GM19023 (cell line): ENCODE measurements at regions not wholly inside any gene's neighbourhood (a gene's known extent, or its start where the extent isn't known, plus 50 kb on each side); places are given as distances from the start of the nearest gene placed in this dataset.
"Not testable (repeated sequence)": the region's sequence is repeated elsewhere in the genome, so short reads cannot be mapped to it uniquely, and the experiment has no call there.

Experiments used
- ATAC-seq: cut with Tn5 transposase; IDR thresholded peaks from one replicate; pipeline ENCODE4 v1.9.1; 2021; ENCODE audit warnings: mild to moderate bottlenecking, moderate library complexity; ENCODE audit not compliant: unreplicated experiment

DNA sequence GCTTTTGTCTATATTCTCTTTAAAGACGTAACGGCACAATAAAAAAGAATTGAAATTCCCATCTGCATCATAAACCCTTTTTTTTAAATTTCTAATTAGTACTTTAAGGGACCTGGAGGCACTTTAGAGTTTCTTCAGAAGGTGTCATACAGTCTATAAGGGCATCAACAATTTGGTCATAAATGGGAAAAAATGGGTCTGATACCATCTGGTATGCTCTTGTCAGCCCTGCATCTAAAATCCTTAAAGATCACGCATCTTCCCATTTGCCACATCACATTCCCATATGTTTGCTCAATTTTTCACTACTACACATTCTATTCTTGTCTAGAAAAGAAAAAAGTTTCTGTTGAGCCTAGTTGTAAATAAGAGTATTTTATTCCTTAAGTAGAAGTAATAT is 53.8 kb downstream of the COX7C start:
- no peak for ATAC-seq

DNA sequence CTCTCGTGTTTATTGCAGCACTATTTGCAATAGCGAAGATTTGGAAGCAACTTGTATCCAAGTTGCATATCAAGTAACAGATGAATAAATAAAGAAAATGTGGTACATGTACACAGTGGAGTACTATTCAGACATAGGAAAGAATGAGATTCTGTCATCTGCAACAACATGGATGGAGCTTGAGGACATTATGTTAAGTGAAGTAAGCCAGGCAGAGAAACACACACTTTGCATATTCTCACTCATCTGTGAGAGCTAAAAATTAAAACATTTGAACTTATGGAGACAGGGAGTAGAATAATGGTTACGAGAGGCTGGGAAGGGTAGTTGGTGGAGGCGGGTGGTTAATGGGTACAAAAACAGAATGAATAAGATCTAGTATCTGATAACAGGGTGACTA is 56.3 kb downstream of the COX7C start:
- no peak for ATAC-seq

DNA sequence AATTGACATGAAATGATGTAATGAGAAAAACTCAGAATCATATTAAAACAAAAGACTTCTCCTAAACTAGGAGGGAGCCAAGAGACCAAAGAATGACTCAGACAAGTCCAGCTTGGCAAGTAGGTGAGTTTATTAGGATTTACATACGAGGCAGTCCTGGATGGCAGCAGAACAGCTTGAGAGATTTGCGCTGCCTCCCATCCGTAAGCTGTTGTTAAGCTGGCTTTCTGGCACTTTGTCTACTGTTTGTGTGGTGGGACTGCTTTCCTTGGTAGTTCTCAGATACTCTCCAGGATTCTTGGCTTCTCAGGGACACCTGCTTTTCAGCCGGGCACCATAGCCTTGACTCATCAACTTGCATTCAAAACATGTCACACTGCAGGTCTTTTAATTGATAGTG is 57.6 kb downstream of the COX7C start:
- ATAC-seq, result no peak

DNA sequence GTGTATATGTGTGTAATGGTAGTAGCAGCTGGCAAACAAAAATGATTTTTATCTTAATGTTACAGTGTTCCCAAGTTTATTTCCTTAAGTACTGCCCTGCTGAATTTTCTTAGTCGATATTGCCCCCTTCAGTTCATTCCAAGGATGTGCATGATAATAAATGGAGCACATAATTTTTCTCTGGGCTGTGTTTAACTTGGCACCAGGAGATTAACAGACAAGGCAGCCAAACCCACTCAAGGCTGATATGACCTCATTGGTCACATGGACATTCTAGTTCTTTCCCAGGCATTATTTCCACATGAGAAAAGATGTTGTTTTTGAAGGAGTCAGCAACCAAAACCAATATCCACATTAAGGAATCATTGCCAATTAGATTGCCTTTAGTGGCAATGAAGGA is 61.8 kb downstream of the COX7C start:
- no peak for ATAC-seq

DNA sequence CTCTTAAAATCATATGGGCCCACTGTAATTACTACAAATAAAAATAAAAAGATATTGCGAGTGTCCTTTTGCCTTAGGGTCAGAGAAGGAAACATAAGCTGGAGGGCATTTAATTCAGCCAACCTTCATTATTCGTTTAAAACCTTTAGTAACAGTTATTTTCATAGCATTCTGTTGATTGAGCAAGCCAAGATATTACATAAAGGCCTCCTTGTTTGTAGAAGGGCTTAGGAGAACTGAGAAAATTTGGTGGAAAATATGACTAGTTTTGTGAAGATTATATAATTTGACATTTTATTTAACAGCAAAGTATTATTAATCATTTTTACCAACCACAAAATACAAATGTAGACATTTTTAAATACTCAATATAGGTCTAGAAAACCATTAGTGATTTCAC is 62.2 kb downstream of the COX7C start:
- ATAC-seq, result no peak

DNA sequence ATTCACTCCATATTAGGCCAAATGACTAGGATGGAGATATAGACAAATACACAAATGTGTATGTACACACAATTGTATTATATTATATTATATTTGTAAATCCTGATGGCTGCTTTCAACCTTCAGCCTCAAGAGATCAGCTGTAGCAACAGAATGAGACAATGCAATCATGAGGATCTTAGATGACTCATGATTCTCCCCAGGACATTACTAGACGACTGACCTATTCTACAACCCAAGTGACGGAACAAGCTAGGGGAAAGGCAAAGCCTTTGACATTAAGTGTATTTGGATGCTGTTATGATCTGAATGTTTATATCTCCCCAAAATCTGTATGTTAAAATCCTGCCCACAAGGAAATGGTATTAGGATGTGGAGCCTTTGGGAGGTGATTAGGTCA is 66.5 kb downstream of the COX7C start:
- ATAC-seq, result no peak

DNA sequence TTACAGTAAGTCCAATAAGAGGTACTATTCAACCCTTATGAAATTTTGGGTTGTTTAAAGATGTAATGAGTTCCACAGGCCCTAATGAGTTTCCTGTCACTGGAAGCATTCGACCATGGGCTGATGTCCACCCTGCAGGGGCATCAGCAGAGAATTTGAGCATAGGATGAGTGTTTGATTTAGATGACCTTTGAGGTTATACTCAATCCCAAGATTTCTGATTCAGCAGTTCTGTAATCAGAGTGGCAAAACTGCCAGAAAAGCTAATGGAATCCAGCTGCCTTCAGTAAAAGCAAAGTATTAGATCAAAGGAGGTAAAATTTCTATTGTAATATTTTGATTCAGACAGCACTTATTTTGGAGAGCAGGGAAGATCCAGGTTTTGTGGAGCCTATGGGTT is 68.3 kb downstream of the COX7C start:
- no peak for ATAC-seq

DNA sequence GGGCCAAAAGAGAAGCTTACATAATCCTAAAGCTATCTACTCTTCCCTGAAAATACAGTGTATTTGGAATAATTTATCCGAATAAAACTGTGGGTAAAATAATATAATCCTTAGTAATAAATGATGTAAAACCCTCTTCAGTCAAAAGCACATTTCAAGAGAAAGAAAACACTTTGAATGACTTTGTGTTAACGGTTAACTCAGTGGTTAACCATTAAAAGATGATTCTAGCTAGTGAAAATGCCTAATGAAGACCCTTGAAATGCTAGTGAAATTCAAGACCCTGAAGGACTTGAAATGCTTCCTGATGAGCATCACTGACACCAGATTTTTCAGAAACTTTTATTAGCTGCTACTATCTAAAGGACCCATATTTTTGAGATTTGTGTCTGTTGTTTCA is 70.7 kb downstream of the COX7C start:
- ATAC-seq, result no peak

DNA sequence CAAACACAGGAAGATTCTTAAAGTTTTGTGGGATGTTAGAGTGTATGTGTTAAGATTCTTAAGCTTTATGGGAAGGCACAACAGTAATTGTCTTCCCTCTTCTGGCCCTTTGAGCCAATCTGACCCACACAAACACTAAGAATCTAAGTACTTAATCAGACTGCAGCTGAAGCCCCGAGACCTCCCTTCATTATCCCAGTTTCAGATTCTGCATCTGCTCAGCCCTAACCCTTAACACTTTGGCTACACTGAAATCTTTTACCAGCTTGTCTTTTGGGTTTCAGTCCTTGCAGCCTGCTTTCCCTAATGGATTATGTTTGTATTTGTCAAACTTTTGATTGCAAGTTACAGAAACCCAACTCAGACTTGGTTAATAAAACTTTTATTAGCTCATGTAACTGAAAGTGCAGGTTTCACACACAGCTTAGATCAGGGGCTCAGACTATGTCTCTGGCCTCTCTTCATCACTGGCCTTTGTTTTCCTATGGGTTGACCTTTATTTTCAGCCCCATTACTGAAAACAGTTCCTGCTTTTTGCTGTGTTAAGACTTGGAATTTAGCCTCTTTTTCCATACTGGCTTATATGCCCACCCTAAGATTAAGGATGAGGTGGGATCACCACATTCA is 71.5 kb downstream of the COX7C start:
- ATAC-seq, result no peak

DNA sequence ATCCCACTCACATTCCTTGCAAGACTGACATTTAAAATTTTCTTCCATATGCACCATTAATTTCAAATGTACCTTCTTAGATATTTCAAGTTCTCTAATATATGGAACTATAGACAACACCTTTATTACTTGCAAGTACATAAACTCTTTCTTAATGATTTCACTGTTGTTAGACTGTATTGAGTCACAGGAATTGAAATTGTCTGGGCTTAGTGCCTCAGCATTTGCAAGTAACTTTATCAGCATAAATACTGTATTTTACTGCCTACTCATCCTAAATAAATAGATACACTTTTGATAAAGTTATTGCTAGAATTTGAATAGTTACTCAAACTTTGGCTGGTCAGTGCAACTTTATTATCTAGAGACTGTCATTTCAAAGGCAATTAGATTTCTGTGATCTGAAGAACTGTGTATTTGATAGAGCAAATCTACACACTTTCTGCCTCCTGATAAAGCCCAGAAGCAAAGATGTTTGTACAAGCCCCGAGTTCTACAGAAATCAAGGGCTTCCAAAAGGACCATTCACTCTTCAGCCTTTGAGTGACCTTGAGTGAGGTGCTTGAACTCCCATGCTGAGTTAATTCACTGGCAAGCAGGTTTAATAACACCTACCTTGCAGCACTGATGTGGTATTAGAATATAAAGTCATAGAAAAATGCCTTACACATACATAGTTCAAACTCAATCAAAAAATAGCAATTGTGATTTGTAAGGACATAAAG is 91.6 kb downstream of the COX7C start:
- no peak for ATAC-seq

DNA sequence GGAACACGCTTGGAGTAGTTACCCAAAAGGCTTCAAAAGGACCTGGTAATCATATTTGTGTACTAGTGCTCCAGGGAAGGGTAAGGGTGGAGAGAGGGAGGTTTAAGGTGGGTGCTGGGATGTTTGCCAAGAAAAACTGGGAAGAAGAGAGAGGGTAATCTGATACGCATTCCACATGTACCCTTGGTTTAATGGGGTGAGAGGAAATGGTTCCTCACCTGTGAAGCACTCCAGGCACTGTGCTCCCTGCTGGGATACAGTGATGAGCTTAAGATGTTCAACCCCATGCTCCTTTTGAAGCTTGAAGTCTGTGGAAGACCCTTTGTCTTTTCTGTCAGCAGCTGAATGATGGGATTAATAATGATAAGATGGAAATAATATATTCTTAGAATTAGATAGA is 98.4 kb downstream of the COX7C start:
- no peak for ATAC-seq

DNA sequence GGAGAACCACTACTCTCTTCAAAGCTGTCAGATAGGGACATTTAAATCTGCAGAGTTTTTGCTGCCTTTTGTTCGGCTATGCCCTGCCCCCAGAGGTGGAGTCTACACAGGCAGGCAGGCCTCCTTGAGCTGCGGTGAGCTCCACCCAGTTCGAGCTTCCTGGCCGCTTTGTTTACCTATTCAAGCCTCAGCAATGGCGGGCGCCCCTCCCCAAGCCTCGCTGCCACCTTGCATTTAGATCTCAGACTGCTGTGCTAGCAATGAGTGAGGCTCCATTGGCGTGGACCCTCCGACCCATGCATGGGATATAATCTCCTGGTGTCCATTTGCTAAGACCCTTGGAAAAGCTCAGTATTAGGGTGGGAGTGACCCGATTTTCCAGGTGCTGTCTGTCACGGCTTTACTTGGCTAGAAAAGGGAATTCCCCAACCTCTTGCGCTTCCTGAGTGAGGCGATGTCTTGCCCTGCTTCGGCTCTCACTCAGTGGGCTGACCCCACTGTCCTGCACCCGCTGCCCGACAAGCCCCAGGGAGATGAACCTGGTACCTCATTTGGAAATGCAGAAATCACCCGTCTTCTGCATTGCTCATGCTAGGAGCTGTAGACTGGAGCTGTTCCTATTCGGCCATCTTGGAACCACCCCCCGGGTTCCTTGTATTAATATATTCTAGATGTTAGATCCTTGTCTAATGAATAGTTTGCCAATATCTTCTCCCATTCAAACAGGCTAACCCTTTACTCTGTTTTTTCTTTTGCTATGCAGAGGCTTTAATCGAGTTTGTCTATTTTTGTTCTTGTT is 113.8 kb downstream of the COX7C start:
- ATAC-seq, result not testable (repeated sequence)

DNA sequence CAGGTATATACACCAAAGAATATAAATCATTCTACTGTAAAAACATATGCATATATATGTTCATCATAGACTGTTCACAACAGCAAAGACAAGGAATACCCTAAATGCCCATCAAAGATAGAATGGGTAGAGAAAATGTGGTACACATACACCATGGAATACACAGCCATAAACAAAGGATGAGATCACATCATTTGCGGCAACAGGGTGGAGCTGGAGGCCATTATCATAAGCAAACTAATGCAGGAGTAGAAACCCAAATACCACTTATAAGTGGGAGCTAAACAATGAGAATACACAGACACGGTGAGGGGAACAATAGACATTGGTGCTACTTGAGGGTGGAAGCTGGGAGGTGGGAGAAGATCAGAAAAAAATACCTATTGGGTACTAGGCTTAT is 117.6 kb downstream of the COX7C start:
- ATAC-seq, result no peak

DNA sequence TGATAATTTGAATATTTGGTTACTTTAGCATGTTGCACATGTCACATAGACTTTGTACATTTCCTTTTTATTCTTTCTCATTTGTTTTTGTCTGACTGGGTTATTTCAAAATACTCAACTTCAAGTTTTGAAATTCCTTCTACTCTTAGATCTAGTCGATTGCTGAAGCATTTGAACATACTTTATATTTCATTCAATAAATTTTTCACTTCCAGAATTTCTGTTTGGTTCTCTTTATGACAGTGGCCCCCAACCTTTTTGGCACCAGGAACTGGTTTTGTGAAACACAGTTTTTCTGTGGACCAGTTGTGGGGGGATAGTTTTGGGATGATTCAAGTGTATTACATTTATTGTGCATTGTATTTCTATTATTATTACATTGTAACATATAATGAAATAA is 119.8 kb downstream of the COX7C start:
- ATAC-seq, result no peak

DNA sequence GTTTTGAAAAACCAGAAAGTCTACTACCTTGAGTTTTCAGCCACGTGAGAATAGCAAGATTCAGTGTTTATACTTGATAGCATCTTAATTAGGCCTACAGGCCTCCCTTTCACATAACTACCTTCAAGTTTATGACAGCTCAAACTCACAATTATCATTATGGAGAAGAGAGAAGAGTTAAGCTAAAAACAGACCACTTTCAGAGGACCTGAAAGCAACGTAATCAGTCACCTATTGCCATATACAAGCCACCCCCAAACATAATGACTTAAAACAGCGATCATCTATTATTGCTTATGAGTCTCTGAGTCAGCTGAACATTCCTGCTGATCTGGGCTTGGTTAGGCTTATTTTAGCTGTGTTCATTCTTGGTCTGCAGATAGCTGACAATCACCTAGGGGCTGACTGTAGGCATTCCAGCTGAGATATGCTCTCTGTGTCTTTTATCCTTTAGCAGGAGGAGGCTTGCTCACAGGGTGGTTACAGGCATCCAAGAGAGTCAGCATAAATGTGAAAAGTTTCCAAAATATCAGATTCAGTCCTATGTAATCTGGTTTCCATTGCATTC is 130.9 kb downstream of the COX7C start:
- no peak for ATAC-seq

DNA sequence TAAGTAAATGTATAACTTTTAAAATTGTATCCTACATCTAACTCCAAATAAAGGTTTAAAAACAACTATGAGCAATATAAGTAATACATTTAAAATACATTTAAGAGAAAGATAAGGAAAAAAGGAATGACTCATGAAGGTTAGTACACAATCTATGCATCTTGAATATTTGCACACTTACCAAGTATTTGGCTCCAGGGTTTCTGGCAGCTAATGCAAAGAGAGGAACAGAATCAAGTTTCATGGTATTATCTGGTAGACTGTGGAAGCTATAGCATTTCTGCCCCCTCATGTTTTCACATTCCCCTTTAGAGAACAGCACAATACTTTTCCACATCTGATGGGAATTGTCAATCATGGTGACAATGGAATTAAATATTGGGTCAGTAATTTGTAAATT is 132.1 kb downstream of the COX7C start:
- no peak for ATAC-seq

DNA sequence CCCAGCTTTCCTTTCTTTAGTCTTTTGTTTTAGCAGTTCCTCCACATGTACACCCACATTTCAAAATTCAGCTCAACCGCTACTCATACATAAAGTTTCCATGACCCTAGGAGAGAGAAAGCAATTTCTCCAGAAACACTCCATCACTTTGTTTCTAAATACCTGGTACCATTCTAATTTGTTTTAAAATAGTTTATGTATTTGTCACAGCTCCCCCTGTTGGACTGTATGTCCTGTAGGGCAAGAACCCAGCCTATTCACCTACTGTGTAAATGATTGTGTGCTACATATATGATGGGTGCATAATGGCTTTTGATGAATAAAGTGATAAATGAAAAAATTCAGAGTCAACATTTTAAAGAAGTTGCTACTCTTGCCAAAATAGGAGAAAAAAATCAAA is 139.1 kb downstream of the COX7C start:
- ATAC-seq, result no peak

DNA sequence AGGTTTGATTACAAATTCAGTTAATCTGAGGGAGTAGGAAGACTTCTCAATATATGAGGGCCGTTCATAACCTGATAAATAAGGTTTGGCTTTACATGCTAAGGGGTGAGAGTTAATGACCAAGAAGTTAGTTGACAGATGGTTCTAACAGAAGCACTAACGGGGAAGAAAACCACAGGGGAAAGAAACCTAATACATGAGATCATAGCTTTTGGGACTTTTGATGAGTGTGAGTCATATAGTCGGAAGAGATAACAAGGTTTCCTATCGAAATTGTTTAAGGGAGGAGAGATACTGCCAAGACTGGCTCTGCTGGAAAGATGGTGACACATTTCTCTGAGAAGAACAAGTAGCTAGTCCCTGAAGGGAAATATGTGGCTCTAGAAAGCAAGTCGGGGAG is 140.1 kb downstream of the COX7C start:
- no peak for ATAC-seq

DNA sequence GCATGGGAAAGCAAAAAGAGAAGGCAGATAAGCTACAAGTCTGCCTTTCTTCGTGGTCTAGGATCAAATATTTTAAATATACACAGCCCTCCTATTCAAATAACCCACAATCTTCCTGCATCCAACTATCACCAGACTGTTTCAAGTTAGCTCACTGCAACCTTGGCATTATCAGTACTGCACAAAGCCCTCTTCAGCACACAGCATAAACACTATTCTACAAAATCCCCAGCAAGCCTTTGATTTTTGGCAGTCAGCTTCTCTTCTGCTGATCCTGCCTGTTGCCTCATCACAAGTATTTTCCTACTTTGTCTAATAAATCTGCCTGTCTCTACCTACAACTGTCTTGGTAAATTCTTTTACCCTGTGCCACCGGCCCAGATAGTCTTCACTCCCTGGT is 142.9 kb downstream of the COX7C start:
- no peak for ATAC-seq

DNA sequence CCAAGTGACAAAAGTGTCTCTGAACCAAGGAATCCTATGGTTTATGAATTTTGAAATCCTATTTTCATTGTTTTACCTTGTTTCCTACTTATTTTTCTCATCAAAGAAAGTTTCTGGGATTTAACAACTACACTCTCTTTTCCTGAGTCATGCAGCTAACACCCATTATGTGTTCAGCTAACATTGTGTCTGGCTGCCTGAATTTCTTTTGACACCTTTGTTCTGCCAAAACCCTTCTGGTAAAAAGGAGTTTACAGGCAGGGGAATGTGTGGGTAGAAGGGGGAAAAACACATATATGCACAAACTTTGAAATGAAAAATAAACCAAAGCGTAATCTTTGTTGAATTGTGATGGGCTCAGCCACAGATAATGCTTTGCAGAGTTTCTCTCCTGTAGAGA is 146.2 kb downstream of the COX7C start:
- no peak for ATAC-seq

DNA sequence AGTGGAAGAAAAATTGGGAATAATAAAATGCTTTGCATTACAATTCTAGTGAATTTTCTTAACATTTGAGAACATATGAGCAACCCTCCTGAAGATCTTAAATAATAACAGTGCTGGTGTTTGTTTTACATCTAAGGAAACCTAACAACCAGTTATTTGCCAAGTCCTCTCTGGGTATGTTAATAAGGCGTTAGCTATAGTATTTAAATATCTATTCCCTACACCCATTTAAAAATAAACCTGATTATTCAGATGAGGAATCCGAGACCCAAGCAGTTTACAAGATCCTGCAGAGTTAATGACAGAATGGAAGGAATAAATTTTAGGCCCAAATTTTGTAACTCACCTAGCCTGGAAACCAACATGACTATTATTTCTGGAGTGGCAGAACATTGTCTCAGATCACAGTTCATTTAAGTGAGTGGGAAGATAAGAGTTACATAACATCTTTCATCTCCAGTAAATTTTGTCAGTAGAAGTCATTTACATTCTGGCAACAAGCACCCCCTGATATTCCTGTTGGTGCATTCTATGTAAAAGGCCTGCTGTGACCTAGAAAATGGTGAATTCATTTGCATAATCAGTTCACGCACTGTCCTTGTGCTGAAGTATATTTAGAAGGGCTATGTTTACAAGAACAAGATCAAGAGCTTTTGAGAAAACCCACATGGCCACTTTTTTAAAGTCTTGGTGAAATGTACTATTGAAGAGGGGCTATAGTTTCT is 148.2 kb downstream of the COX7C start:
- ATAC-seq, result no peak
